GM23248 (cell line): ENCODE measurements at regions not wholly inside any gene's neighbourhood (a gene's known extent, or its start where the extent isn't known, plus 50 kb on each side); places are given as distances from the start of the nearest gene placed in this dataset.

Experiments used
- DNase-seq: peaks from one replicate; pipeline ENCODE4 v3.0.0-alpha.2; 2015
- H2AFZ ChIP-seq: fragments of 200-600 bp; sonication (generic); 2 replicates; pipeline ENCODE4 v1.6.1; 2016; ENCODE audit warnings: antibody characterized with exemption
- H3F3A ChIP-seq: fragments of 200-600 bp; sonication (generic); 2 replicates; pipeline ENCODE4 v1.6.1; 2016; ENCODE audit warnings: mild to moderate bottlenecking, antibody characterized with exemption, mixed run types; ENCODE audit not compliant: insufficient read depth
- H3K27ac ChIP-seq: fragments of 200-600 bp; sonication (generic); 2 replicates; pipeline ENCODE4 v1.5.1; 2016; ENCODE audit warnings: mild to moderate bottlenecking
- H3K27me3 ChIP-seq: fragments of 200-600 bp; sonication (generic); replicated peaks from 2 replicates; pipeline ENCODE4 v1.6.1; 2016; ENCODE audit warnings: mild to moderate bottlenecking; ENCODE audit not compliant: insufficient read depth
- H3K36me3 ChIP-seq: fragments of 200-600 bp; sonication (generic); 2 replicates; pipeline ENCODE4 v1.6.1; 2016; ENCODE audit warnings: low read depth, mild to moderate bottlenecking
- H3K4me1 ChIP-seq: fragments of 200-600 bp; sonication (generic); 2 replicates; pipeline ENCODE4 v1.6.1; 2016; ENCODE audit warnings: mild to moderate bottlenecking; ENCODE audit not compliant: insufficient read depth
- H3K4me2 ChIP-seq: fragments of 200-600 bp; sonication (generic); one replicate; pipeline ENCODE4 v1.6.1; 2016; ENCODE audit warnings: mild to moderate bottlenecking; ENCODE audit not compliant: unreplicated experiment
- H3K4me3 ChIP-seq: fragments of 200-600 bp; sonication (generic); 2 replicates; pipeline ENCODE4 v1.5.1; 2016; ENCODE audit warnings: mild to moderate bottlenecking
- H3K79me2 ChIP-seq: fragments of 200-600 bp; sonication (generic); 2 replicates; pipeline ENCODE4 v1.6.1; 2016; ENCODE audit warnings: mild to moderate bottlenecking; ENCODE audit not compliant: insufficient read depth
- H3K9ac ChIP-seq: fragments of 200-600 bp; sonication (generic); 2 replicates; pipeline ENCODE4 v1.6.1; 2016; ENCODE audit warnings: mild to moderate bottlenecking
- H3K9me2 ChIP-seq: fragments of 200-600 bp; sonication (generic); 2 replicates; pipeline ENCODE4 v1.6.1; 2016; ENCODE audit warnings: mixed run types, mild to moderate bottlenecking, moderate library complexity; ENCODE audit not compliant: insufficient read depth
- H3K9me3 ChIP-seq: fragments of 200-600 bp; sonication (generic); one replicate; pipeline ENCODE4 v1.6.1; 2017; ENCODE audit warnings: low read depth
- H4K20me1 ChIP-seq: fragments of 200-600 bp; sonication (generic); 2 replicates; pipeline ENCODE4 v1.6.0; 2016; ENCODE audit not compliant: insufficient read depth
- EZH2 ChIP-seq: fragments of 200-600 bp; sonication (generic); IDR thresholded peaks from 2 replicates; pipeline ENCODE4 v1.6.1; 2018; ENCODE audit warnings: antibody characterized with exemption, mild to moderate bottlenecking; ENCODE audit not compliant: insufficient read depth, poor library complexity, severe bottlenecking
- EZH2phosphoT487 ChIP-seq: fragments of 200-600 bp; sonication (generic); IDR thresholded peaks from 2 replicates; pipeline ENCODE4 v1.6.1; 2018; ENCODE audit warnings: antibody characterized with exemption, moderate library complexity, mild to moderate bottlenecking, low read depth; ENCODE audit not compliant: insufficient read depth
- WGBS, 2 experiments: methylation state at CpG; one replicate each; pipeline ENCODE4 v1.1.6; 2015 to 2017; ENCODE audit warnings: low lambda C conversion rate in 2 of 2, low coverage in 1 of 2; ENCODE audit errors: missing lambda C conversion rate in 2 of 2; 5-methylcytosine and 5-hydroxymethylcytosine counted together
- in situ Hi-C: fragments of 300-500 bp; cut with MboI; formaldehyde crosslinking; loops from 2 replicates; pipeline ENCODE4 v1.15.0; 2020

DNA sequence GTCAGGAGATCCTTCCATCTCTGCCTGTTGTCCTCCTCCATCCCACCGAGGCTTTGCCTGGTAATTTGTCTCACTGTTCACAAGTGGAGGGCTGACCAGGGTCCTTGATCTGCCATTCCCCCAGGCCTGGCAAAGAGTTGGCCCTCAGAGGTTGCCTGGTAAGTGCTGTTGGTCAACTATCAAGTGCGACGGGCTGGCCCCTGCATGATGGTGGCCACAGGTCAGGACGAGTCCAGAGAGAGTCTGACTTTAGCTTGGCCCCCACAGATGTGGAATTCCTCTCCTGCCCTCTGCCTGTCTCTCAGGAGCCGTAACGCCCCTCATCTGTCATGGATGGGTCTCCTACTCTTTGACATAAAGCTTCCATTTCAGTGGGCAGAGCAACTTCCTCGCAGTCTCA lies 97.3 kb upstream of the SMIM21 start:
- Histone ChIP-seq H2AFZ (no peak overlapping the region), H3K4me1 (no peaks in the 10 kb centered on the region), H3K4me2 (no peak overlapping the region), H3K9me3 (no peaks in the 10 kb centered on the region), H3K9me2 (no peaks in the 10 kb centered on the region), H3K4me3 (no peak overlapping the region), H4K20me1 (no peaks in the 10 kb centered on the region), H3K79me2 (no peaks in the 10 kb centered on the region), H3F3A (no peaks in the 10 kb centered on the region), H3K36me3 (no peaks in the 10 kb centered on the region), H3K27me3 (no peaks in the 10 kb centered on the region), H3K9ac (no peak overlapping the region), H3K27ac (no peak overlapping the region)
- TF ChIP-seq EZH2phosphoT487 (no peak), EZH2 (no peak)
- DNase-seq = no peak
- in situ Hi-C loops = no loop called here
- WGBS, 2 experiments = 75 to 78% methylated on average over 7 of the region's 7 CpGs

DNA sequence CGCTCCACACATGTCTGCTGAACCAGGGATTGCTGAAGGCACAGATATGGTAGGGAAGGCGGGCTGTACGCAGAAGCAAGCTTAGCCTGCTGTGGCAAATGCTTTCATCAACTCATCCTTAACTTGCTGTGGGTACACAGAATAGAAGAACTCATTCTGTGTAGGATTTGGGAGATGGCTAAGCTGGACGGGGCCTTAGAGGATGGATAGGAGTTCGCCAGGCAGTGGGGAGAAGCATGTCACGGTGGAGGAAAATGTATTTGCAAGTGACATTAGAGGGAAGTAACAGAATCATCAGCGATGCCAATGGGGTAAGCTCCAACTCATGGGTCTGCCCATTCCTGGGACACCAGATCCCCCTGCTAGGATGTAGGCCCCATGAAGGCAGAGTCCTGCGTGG lies 96.7 kb upstream of the SMIM21 start:
- in situ Hi-C loops = no loop called here
- H3F3A ChIP-seq = no peaks in the 10 kb centered on the region
- 79 to 85% methylated on average over 7 to 8 of the region's 8 CpGs for WGBS, 2 experiments

DNA sequence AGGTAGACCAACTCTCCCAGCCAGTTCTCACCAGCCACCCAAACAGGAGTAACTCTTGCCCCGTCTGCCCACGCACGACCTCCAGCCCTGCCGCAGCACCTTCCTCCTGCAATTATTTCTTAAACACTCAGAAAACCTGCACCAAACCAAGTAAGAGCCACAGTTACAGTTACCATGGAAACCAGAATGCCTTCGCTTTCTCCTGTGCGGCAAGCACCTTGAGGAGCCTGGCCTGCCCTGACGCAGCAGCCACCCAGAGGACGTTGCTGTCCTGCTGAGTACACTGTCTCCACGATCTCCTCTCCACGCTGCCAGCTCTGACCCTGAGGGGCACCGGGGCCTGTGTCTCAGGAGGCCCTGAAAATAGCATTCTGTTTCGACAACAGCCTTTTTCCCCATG lies 94.3 kb upstream of the SMIM21 start:
- Histone ChIP-seq H3K27ac (no peak overlapping the region), H3K4me1 (no peaks in the 10 kb centered on the region), H3K9ac (no peak overlapping the region), H3K36me3 (no peaks in the 10 kb centered on the region), H3K79me2 (no peaks in the 10 kb centered on the region), H3K9me3 (no peaks in the 10 kb centered on the region), H3K4me3 (no peak overlapping the region), H3F3A (no peaks in the 10 kb centered on the region), H3K27me3 (no peaks in the 10 kb centered on the region), H4K20me1 (no peaks in the 10 kb centered on the region), H3K4me2 (no peak overlapping the region), H2AFZ (no peak overlapping the region), H3K9me2 (no peaks in the 10 kb centered on the region)
- in situ Hi-C loops = no loop called here
- 79% methylated on average over 12 of the region's 12 CpGs for WGBS, 2 experiments
- TF ChIP-seq EZH2 = no peak
- TF ChIP-seq EZH2phosphoT487 = no peak
- DNase-seq = no peak

More for the DNA sequence above, 96.7 kb upstream of the SMIM21 start:
- TF ChIP-seq EZH2 = no peak
- Histone ChIP-seq H3K27me3 (no peaks in the 10 kb centered on the region), H3K9me3 (no peaks in the 10 kb centered on the region), H3K9ac (no peak overlapping the region), H3K36me3 (no peaks in the 10 kb centered on the region), H3K4me1 (no peaks in the 10 kb centered on the region), H3K79me2 (no peaks in the 10 kb centered on the region), H2AFZ (no peak overlapping the region), H3K4me3 (no peak overlapping the region), H3K9me2 (no peaks in the 10 kb centered on the region), H3K27ac (no peak overlapping the region), H3K4me2 (no peak overlapping the region), H4K20me1 (no peaks in the 10 kb centered on the region)
- no peak for DNase-seq

DNA sequence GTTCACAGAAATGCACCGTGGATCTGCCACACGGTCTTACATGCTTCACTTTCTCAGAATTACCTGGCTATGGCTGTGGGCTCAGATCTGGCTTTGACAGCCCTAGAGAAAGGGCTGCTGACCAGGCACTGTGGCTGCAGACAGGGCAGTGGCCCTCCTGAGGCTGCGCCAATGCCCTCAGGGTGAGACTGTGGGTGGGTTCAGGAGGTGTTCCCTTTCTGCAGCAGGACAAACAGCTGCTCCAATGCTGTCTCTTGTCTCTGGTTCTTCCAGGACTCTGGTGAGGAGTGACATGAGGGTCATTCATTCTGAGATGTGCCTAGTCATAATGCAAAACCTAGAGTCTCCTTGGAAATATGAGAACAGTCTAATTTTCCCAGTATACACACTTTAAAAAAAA lies 90.5 kb upstream of the SMIM21 start:
- no peak for TF ChIP-seq EZH2phosphoT487
- TF ChIP-seq EZH2 = no peak

DNA sequence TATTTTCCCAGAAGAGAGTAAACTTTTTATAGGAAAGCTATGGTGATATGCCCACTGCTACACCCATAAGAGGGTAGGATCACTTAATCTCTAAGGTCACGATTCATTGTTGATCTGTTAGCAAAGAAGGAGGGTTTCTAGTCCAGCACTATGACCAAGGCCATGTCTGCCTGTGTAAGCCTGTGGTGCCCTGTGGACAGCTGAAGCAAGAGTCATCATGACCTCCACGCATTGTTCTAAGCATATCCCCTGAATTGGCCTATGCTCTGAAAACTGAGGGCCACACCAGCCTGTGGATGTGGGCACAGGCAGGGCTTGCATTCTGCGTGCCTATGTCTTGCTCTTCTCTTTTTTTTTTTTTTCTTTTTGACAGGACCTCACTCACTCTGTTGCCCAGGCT lies 89.8 kb upstream of the SMIM21 start:
- no peak overlapping the region for H2AFZ ChIP-seq
- no peak overlapping the region for H3K4me2 ChIP-seq
- no peaks in the 10 kb centered on the region for H3K9me3 ChIP-seq
- in situ Hi-C loops = no loop called here
- DNase-seq = no peak
- no peaks in the 10 kb centered on the region for H3K36me3 ChIP-seq
- TF ChIP-seq EZH2 = no peak
- no peak for TF ChIP-seq EZH2phosphoT487
- no peaks in the 10 kb centered on the region for H3K79me2 ChIP-seq
- H3K9ac ChIP-seq = no peak overlapping the region
- H3K4me3 ChIP-seq = no peak overlapping the region
- H3K27me3 ChIP-seq = no peaks in the 10 kb centered on the region; the same call in 1 of the 2 replicates
- WGBS, 2 experiments = 69 to 83% methylated on average over 3 of the region's 3 CpGs
- no peaks in the 10 kb centered on the region for H4K20me1 ChIP-seq
- H3F3A ChIP-seq = no peaks in the 10 kb centered on the region
- H3K9me2 ChIP-seq = no peaks in the 10 kb centered on the region
- no peaks in the 10 kb centered on the region for H3K4me1 ChIP-seq
- no peak overlapping the region for H3K27ac ChIP-seq

More for the DNA sequence above, 90.5 kb upstream of the SMIM21 start:
- no peak overlapping the region for H3K9ac ChIP-seq
- no peak overlapping the region for H3K4me2 ChIP-seq
- no peaks in the 10 kb centered on the region for H3K9me2 ChIP-seq
- no peaks in the 10 kb centered on the region for H3K9me3 ChIP-seq
- no peaks in the 10 kb centered on the region for H4K20me1 ChIP-seq
- no peak overlapping the region for H3K4me3 ChIP-seq
- DNase-seq = no peak
- no peaks in the 10 kb centered on the region for H3K36me3 ChIP-seq
- no peaks in the 10 kb centered on the region; the same call in 1 of the 2 replicates for H3K27me3 ChIP-seq
- no peak overlapping the region for H3K27ac ChIP-seq
- H2AFZ ChIP-seq = no peak overlapping the region
- no peaks in the 10 kb centered on the region for H3F3A ChIP-seq
- WGBS, 2 experiments = 75 to 93% methylated on average over 3 of the region's 3 CpGs
- no peaks in the 10 kb centered on the region for H3K79me2 ChIP-seq
- no peaks in the 10 kb centered on the region for H3K4me1 ChIP-seq
- in situ Hi-C loops = no loop called here
